ENCODE measurements at regions not wholly inside any gene's neighbourhood (a gene's known extent, or its start where the extent isn't known, plus 50 kb on each side); places are given as distances from the start of the nearest gene placed in this dataset.
"Not testable (repeated sequence)": the region's sequence is repeated elsewhere in the genome, so short reads cannot be mapped to it uniquely, and the experiment has no call there.

GRCh38 chr2:59756150-59756549 lies 797.3 kb downstream of the BCL11A start:
- no peak for DNase-seq

GRCh38 chr2:59754011-59754735 lies 799.3 kb downstream of the BCL11A start:
- DNase-seq, result no peak

DNA sequence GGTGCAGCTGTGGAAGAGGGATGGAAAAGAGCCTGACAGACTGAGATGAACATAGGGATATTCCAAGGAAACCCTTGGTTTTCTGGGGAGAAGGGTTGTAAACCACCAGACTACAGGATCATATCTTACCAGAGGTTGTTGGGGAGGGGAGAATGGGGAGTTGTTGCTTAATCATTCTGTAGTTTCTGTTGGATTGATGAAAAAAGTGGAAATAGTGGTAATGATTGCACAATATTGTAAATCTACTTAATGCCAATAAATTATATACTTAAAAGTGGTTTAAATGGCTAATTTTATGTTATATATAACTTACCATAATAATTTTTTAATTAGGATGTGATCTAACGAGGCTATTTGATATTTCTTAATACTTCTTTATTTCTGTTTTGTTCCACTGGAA lies 800.9 kb downstream of the BCL11A start:
- DNase-seq, result no peak

- DNase-seq, result no peak
These were observed 801.4 kb downstream of the BCL11A start for GRCh38 chr2:59752071-59752470.

- not testable (repeated sequence) for DNase-seq
These were observed 802.2 kb downstream of the BCL11A start for GRCh38 chr2:59751214-59751613.

DNA sequence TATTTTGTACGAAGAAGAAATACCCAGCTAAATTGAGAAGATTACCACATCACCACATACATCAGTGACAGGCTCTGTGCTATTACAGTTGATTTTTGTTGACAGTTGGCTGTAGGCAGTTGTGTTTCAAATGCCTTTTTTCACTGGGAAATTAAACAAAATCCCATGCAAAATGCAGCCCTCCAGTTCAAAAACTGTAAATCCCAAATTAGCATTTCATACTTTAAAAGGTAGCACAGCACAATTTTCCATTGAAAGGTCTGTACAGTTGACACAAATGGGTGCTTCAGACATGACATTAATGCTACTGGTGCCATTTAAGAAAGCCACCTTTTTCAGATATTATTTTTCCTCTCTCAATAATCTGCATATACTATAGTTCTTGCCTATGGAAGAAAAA lies 807.2 kb downstream of the BCL11A start:
- no peak for DNase-seq

DNA sequence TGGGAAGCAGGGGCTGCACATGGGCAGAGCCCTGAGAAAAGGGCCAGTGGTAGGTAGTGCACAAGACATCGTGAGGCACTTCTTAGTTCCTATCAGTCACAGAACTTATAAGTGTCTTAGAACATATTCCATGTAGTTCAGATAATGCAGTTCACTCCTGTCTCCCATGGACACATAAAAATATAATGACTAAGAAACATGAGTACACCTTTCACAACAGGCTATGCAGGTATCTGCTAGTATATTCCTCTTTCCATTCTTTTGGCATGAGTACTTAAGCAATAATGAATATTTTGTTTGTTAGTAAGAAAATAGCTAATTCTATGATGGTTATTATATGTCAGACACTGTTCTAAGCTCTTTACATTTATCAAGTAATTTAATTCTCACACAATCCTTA lies 808.4 kb downstream of the BCL11A start:
- no peak for DNase-seq

- DNase-seq, result no peak
These were observed 809.0 kb downstream of the BCL11A start for GRCh38 chr2:59744436-59744835.

- no peak for DNase-seq
These were observed 811.6 kb downstream of the BCL11A start for GRCh38 chr2:59741840-59742239.

GRCh38 chr2:59739166-59739565 lies 814.3 kb downstream of the BCL11A start:
- no peak for DNase-seq

DNA sequence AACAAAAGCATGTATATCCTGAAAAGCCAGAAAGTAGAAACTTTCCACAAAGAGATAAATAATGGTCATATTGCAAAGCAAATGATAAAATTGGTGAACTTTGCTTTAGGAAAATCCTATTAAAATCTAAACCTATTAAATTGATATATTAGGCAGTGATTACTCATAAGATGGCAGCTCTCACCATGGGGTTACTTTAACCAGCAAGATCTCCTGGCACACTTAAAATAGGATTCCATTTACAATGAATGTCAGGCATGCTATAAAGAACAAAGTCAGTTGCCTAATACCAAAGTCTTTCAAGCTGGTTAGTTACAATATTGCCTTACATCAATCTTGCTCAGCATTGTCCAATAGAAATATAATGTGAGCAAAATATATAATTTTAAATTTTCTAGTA lies 816.2 kb downstream of the BCL11A start:
- no peak for DNase-seq

DNA sequence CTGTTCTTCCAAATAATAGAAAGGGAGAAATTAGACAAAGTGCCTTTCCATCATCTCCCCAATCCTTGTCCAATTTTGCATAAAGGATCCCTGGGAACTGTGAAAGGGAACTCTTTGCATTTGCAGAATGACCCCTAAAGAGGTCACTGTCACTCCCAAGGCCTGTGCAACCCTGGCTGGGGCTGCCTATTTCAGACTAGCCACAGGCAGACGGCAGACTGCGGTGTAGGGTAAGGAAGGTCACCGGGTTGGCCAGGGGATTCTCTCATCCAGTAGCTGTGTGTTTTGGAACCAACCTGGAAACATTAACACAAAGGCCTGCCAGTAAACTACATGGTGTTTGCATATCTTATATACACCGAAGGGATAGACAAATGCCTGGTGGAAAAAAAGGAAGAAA lies 818.7 kb downstream of the BCL11A start:
- no peak for DNase-seq

DNA sequence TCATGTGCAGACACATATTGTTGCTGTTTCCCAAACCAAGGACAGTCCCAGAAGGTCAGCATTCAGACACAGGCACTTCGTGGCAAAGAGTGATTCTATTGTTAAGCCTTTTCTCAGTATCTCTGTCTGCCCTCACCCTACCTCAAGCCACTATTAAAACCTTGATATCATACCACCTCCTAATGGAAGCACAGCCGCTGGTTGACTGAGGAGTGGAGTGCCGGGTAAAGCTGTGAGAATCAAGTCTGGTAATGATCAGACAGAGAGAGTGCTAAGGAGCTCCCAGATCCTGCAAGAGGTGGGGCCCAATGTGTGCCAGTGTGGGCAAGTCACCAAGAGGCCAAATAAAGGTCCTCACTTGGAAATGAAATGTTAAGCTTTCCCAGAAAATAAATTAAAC lies 819.5 kb downstream of the BCL11A start:
- no peak for DNase-seq

- DNase-seq, result no peak
These were observed 819.9 kb downstream of the BCL11A start for GRCh38 chr2:59733567-59733930.

DNA sequence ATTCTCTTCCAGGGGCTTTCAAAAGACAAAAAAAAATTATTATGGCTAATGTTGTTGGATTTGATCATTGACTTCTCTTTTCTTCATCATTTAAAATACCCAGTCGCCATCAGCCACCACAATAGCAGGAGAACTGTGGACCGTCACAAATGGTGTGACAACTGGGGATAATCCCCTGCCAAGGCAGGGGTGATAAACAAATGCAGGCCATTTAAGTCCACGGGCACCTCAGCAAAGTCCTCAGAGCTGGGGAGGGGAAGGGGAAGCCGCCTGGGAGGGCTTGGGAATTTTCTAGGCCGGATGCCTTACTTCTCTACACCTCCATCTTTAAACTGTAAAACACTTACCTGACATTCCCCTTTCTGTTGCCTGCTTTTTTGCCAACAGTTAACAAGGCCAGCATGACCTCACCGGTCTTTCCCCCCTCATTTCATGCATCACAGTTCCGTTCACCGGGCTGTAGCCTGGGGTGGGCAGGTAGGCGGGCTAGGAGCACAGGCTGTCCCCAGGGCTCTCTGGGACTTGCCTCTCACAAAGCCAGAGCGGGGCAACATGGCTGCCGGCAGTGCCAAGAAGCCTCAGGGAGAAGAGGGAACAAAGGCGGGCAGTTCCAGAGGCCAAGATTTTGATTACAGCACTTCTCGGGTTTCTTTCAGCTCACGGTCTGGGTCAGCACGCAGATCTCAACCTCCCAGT lies 820.4 kb downstream of the BCL11A start:
- no peak for DNase-seq

GRCh38 chr2:59727121-59727590 lies 826.3 kb downstream of the BCL11A start:
- no peak for DNase-seq

DNA sequence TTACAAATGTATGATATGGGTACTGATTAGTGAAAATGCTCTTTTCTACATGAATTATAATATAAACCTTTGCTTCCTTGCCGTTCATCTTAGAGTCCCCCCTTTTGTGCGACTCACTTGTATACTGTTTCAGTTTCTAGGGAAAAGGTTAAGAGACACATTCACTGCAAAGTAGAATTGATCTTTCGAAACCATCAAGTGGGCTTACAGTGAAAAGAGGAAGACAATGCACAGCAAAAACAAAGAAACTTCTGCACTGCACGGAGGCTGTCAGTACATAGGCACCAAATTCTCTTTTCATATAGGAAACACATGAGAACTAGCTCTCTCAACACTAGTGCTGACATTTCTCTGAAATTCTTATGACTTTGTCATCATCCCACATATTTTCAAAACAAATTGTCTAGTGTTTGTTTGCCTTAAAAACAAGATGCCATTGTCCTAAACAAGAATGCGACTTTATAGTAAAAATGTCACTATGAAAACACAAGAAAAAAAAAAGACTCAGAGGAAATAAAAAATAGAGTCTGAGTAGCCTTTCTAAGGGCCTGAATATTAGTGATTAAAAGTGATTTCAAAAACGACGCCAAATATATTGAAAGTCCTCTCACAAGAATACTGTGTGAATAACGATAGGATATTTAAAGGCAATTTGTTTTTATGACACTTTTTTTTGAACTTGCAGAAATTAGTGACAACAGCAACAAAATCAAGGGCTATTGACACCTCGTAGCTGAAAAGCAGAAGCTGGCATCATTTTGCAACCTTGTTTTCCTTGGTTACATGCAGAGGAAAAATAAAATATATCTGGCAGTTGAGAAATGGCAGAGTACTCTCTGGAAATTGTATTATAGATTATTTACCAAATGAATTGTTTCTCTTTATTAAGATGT lies 827.0 kb downstream of the BCL11A start:
- DNase-seq, result no peak

DNA sequence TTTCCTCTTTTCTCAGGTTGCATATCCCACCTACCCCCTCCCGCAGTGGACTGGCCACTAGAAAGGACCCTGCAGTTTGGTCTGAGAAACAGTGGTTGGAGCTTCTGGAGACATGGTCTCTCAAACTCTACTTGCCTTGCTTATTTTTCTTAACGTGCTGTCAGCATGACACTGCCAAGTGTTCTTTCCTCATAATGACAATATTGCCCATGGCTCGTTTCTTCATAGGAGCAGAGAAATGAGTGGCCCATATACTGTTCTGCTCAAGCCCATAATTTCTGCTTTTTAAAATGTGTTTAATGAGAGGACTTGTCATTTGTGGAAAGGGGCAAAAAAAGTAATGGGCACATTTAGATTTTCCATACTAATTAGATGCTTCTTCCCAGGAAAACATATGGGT lies 828.7 kb downstream of the BCL11A start:
- no peak for DNase-seq

DNA sequence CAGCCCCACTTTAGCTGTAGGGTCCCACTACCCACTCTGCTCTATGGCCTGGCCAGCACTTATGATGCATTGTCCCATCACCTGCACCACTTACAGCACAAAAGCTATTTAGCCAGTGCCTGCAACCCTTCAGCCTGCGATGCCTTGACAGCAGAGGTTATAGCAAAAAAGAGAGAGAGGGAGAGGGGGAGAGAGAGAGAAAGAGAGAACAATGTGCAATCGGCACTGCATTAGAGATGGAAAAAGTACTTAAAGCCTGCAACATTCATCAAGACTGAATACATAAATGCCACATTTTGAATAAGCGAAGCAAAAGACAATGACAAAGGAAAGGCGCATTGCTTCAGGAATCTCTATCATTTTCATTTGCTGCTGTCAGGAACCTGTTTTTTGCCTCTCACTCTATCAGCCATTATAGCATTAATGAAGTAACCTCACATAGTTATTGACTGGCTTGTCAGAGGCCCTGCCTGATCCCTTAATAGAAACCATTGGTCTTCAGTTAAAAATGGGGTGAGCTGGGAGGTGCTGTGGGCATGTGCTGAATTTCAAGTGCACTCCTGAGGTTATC lies 833.1 kb downstream of the BCL11A start:
- no peak for DNase-seq

GRCh38 chr2:59713577-59713976 lies 839.9 kb downstream of the BCL11A start:
- no peak for DNase-seq

GRCh38 chr2:59711121-59711520 lies 842.3 kb downstream of the BCL11A start:
- DNase-seq, result no peak

GRCh38 chr2:59706729-59707128 lies 846.7 kb downstream of the BCL11A start:
- no peak for DNase-seq

DNA sequence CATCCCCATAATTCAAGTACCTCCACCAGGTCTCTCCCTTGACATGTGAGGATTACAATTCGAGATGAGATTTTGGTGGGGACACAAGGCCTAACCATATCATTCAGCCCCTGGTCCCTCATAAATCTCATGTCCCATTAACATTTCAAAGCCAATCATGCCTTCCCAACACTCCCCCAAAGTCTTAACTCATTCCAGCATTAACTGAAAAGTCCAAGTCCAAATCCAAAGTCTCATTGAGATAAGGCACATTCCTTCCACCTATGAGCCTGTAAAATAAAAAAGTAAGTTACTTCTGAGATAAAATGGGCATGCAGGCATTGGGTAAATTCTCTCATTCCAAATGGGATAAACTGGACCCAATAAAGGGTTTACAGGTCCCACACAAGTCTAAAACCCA lies 849.7 kb downstream of the BCL11A start:
- DNase-seq, result no peak

Data from stimulated activated CD4-positive, alpha-beta T cell treated with anti-CD3 and anti-CD28 coated beads, Interleukin-1b, Interleukin-23, amount 100 ng/mL, for 48 hours (primary cell).